Esophagus squamous epithelium (tissue), 4 donors: ENCODE measurements at regions not wholly inside any gene's neighbourhood (a gene's known extent, or its start where the extent isn't known, plus 50 kb on each side); places are given as distances from the start of the nearest gene placed in this dataset.

Experiments
- POLR2A ChIP-seq, 4 donors: fragments of 450-650 bp; IDR thresholded peaks; one replicate each; pipeline ENCODE4 v1.6.1; 2017; ENCODE audit warnings: antibody characterized with exemption in 4 of 4, mild to moderate bottlenecking in 4 of 4, moderate library complexity in 3 of 4
- TF ChIP-seq, protein P1 (sequence below), 6 experiments: fragments of 450-650 bp in 4 of 6; fragments of 200-600 bp in 2 of 6; sonication (generic) in 2 of 6; IDR thresholded peaks; one replicate each; pipeline ENCODE4 v1.5.1; 2016 to 2019; ENCODE audit warnings: antibody characterized with exemption in 6 of 6, mild to moderate bottlenecking in 4 of 6, moderate library complexity in 4 of 6

DNA sequence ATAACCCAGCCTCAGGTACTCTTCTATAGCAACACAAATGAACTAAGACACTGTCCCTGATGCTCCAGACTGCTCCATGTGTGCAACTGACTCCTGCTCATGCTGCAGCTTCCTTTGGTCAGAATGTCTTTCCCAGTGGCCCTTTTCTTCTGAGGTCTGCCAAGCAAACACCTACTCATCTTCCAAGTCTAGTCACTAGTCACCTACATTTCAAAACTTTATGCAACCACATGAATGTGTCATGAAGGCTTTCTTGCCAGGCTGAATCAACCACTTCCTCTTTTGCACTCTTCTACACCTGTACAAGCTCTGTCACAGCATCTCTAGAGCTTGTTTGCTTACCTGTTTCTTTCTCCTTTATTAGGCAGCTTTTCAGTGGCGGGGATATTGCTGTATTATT, 75.8 kb downstream of the LSMEM1 start:
- TF ChIP-seq, protein P1, sequence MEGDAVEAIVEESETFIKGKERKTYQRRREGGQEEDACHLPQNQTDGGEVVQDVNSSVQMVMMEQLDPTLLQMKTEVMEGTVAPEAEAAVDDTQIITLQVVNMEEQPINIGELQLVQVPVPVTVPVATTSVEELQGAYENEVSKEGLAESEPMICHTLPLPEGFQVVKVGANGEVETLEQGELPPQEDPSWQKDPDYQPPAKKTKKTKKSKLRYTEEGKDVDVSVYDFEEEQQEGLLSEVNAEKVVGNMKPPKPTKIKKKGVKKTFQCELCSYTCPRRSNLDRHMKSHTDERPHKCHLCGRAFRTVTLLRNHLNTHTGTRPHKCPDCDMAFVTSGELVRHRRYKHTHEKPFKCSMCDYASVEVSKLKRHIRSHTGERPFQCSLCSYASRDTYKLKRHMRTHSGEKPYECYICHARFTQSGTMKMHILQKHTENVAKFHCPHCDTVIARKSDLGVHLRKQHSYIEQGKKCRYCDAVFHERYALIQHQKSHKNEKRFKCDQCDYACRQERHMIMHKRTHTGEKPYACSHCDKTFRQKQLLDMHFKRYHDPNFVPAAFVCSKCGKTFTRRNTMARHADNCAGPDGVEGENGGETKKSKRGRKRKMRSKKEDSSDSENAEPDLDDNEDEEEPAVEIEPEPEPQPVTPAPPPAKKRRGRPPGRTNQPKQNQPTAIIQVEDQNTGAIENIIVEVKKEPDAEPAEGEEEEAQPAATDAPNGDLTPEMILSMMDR (IDR thresholded peaks at IDR 0.05), result no peak
- TF ChIP-seq POLR2A (IDR thresholded peaks at IDR 0.05), result no peak
